HG03439 (cell line): ENCODE measurements at regions not wholly inside any gene's neighbourhood (a gene's known extent, or its start where the extent isn't known, plus 50 kb on each side); places are given as distances from the start of the nearest gene placed in this dataset.
A peak's percentile ranks its signal among the peaks of the same experiment; 100 is the strongest.
"Not testable (repeated sequence)": the region's sequence is repeated elsewhere in the genome, so short reads cannot be mapped to it uniquely, and the experiment has no call there.

Experiments used
- ATAC-seq: cut with Tn5 transposase; IDR thresholded peaks from one replicate; pipeline ENCODE4 v1.9.1; 2021; ENCODE audit warnings: mild to moderate bottlenecking, moderate library complexity; ENCODE audit not compliant: unreplicated experiment

DNA sequence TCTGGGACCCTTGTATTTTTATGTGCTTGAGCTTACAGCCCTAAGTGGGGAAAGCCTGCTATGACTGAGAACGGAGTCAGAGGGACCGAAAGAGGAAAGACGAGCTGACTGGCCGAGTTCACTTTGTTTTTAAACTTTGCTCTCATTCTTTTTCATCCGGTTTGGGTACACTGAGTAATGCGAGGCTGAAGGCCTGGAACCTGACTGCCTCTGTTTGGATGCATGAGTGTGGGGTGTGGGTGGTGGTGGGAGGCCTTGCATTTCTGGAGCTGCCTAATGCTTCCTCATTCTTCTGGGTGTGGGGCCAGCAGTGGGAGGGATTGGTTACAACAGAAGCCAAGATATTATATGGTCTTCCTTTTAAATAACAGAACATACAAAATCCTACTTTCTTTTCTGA lies 155.5 kb downstream of the BUB3 start:
- no peak for ATAC-seq

DNA sequence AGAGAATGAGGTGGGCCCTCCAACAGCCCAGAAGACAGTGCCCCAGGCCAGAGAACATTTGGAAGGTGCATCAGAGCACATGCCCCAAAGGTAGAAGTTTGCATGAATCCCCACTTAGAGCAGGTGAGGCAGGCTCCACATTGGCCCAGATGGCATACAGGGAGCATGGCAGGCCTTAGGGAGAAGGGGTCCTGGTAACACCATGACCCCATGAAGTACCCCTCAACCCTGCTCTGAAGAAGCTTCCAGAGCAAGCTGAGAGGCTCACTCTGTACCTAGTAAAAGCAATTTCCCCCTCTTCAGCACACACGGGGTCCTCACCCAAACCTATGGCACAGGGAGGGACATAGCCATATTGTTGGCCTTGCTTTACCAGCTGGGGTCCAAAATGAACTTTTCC lies 162.6 kb downstream of the BUB3 start:
- no peak for ATAC-seq

GRCh38 chr10:123318516-123318915 lies 164.3 kb downstream of the BUB3 start:
- ATAC-seq = no peak

- no peak for ATAC-seq
Observed at GRCh38 chr10:123320091-123320490, 165.9 kb downstream of the BUB3 start.

GRCh38 chr10:123323884-123324283 lies 169.7 kb downstream of the BUB3 start:
- ATAC-seq = no peak

DNA sequence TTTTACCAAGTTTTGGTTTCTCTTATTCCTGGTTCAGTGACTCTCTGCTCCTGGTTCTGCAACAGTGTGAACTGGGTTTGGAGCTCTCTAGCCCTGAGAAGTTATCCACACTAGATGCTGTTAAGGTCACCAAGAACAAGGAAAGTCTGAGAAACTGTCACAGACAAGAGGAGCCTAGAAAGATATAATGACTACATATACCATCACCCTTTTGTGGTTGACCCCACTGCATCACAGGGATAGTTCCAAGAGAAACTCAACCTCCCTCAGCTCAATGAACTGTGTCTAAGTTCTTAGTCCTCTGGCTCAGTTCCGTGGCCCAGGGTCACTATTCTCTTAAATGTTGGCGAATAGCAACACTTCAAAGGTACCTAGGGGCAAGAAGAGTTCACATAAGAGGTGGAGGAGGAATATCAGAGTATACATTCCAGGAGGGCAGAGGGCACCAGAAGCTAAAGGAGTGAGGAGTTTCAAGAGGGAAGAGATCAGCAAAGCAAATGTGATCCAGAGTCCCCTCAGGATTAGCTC lies 171.5 kb downstream of the BUB3 start:
- no peak for ATAC-seq

DNA sequence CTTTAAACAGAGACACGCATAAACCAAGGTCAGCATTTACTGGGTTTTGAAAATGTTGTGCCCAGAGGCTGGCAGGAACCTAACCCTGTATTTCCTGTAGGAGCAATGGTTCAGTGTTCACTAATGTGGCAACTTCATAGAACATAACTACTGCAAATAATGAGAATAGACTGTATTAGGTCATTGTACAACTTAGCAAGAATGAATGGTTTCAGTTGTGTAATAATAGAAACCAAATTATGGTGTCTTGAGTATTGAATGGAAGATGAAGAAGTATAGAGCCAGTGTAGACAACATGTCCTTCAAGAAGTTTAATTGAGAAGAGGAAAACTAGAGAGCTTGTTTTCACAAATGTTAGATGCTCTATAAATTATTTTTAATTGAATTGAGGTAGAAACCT lies 172.5 kb downstream of the BUB3 start:
- ATAC-seq = no peak

- peak; percentile 73 for ATAC-seq
Observed at GRCh38 chr10:123327450-123327849, 173.2 kb downstream of the BUB3 start.

DNA sequence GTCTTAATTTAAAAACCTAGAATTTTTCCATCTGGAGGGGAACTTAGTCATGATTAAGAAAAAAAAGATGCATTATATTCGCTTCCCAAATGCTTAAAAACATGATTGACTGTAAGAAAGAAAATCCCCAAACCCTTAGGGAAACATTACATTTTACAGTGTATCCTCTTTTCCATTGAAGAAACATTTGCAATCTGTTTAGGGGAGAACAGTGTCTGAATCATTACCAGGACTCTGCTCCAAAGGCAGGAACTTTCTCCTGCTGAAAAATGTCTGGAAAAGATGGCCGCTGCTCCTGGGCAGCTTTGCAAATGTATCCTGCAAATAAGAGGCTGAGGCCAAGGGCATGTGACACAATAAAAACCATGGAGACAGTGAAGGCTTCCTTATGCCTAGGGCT lies 173.7 kb downstream of the BUB3 start:
- no peak for ATAC-seq

DNA sequence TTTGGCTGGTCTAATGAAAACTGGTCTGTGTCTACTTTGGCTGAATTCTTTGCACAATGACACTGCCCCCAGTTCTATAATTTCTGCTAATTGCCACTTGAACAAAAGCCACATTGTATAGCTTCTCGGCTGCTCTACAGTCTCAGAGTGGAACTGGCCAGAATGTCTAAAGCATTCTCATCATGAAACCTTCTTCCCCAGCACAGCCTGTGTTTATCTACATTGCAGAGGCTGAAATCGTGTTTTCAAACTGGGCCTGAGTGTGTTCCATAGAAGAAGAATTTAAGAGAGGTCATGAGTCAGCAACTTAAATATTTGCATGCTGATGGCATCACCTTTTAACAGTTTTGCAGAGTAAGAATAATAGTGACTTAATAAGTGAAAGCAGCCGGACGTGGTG lies 177.2 kb downstream of the BUB3 start:
- ATAC-seq = no peak

GRCh38 chr10:123346581-123346980 lies 192.4 kb downstream of the BUB3 start:
- ATAC-seq = no peak

GRCh38 chr10:123348691-123349572 lies 194.7 kb downstream of the BUB3 start:
- ATAC-seq = no peak

DNA sequence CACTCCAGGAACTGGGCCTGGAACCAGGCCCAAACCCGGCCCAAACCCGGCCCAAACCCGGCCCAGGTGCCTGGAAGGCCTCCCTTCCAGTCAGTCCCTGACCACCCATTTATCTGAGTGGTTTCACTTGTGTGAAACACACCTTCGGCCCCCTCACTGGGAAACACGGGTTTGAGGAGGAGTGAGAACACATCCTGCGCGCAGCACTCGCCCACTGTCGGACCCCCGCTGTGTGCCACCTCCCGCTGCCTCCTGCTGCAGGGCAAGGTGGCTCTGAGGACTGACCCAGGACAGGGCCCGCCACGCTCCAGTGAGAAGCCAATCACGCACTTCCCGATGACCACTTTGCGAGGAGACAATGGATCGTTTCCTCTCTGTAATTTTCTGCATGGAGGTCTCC lies 197.5 kb downstream of the BUB3 start:
- ATAC-seq = no peak

DNA sequence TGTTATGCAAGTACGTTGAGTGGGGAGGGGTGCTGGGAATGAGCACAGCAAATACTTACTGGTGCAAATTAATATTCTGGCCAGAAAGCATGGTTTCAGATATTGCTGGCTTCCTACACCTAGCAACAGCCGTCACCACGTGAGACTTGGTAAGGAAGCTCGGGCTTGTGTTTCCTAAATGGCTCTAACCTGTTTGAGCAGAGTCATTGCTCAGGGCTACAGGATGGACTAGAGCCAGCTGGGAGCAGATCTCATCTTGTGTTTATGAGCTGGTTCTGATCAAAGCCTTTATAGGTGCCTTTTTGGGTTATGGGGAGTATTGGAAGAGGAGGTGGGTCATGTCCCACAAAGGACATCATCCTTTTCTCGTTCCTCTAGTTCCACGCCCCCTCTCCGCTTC lies 200.3 kb downstream of the BUB3 start:
- no peak for ATAC-seq

DNA sequence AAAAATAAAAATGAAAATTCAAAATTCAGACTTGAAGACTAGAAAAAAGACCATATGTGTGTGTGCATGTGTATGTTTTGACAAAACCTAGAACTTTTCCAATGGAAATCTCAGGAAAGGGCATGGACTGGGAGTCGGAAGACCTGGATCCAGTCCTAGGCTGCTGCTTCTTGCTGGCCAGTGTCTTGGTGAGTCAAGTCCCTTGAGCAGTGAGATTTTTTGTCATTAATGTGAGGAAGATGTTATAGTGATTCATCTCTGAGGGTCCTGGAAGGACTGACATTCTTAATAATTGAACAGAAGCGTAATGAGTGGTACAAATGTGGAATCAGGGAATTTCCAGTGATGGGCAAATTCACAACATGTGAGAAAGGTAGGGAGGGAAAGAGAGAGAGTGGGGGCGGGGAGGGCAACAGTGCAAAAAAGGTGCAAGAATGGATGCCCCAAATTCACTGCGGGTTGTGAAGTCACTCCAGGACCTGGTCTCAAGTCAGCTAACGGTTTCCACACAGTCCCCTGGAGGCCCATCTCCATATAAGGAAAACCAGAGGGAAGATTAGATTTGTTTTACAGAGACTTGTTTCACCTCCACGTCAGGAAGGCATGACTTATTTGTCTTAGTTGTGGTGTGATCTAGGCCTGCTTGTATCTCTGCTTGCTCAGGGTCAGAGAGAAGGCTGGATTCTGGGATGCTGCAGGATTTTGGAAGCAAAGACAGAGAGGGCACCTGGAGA lies 201.7 kb downstream of the BUB3 start:
- no peak for ATAC-seq

- no peak for ATAC-seq
Observed at GRCh38 chr10:123356799-123357198, 202.6 kb downstream of the BUB3 start.

GRCh38 chr10:123357421-123357930 lies 203.3 kb downstream of the BUB3 start:
- no peak for ATAC-seq

DNA sequence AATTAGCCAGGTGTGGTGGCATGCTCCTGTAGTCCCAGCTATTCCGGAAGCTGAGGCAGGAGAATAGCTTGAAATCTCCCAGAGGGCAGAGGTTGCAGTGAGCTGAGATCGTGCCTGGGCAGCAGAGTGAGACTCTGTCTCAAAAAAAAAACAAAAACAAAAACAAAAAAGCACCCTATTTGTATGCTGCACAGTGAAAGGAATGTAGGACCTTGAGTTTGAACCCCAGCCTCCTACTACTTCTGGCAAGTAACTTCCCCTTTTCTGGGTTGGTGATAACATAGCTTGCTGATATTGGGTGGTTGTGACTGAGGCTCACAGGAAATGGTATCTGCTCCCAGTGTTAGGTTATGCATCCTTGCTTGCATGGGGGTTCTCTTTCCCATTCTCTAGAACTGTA lies 205.3 kb downstream of the BUB3 start:
- no peak for ATAC-seq

GRCh38 chr10:123361832-123362231 lies 207.6 kb downstream of the BUB3 start:
- no peak for ATAC-seq

GRCh38 chr10:123367195-123367594 lies 213.0 kb downstream of the BUB3 start:
- ATAC-seq = no peak

- not testable (repeated sequence) for ATAC-seq
Observed at GRCh38 chr10:123371626-123372025, 217.4 kb downstream of the BUB3 start.

DNA sequence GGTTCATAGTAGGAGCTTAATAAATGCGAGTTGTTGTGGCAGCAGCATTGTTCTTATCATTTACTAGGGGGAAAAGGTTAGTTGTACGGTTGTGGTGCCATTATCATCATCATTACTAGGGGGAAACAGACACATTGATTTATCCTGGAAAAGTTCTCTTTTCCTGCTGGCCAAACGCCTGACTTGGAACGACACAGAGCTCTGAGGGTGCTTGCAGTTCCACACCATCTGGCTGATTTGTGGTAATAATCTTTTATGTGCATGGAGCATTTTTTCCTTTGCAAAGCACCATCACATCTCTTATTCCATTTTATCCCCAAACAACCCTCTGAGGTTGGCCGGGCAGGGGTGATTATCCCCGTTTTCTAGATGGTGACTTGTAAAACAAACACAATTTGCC lies 219.4 kb downstream of the BUB3 start:
- no peak for ATAC-seq
